ENCODE measurements at regions not wholly inside any gene's neighbourhood (a gene's known extent, or its start where the extent isn't known, plus 50 kb on each side); places are given as distances from the start of the nearest gene placed in this dataset.

GRCh38 chr4:137768881-137769280, 236.6 kb upstream of the PCDH18 start:
- no peak for TF ChIP-seq CTCF (IDR thresholded peaks at IDR 0.05)
- TF ChIP-seq POLR2AphosphoS5 (IDR thresholded peaks at IDR 0.05): no peak
- no peak for TF ChIP-seq POLR2A (IDR thresholded peaks at IDR 0.05)
